CD4-positive, CD25-positive, alpha-beta regulatory T cell (primary cell): ENCODE measurements at regions not wholly inside any gene's neighbourhood (a gene's known extent, or its start where the extent isn't known, plus 50 kb on each side); places are given as distances from the start of the nearest gene placed in this dataset.
A peak's percentile ranks its signal among the peaks of the same experiment; 100 is the strongest.
"Not testable (repeated sequence)": the region's sequence is repeated elsewhere in the genome, so short reads cannot be mapped to it uniquely, and the experiment has no call there.

Source experiments
- ATAC-seq, 2 donors: fragments of 150-1000 bp; cut with Tn5 transposase; one replicate each; pipeline ENCODE4 v1.10.0; 2021; ENCODE audit warnings: low read depth in 2 of 2, moderate number of reproducible peaks in 2 of 2, moderate library complexity in 1 of 2
- DNase-seq, 3 donors: peaks; one replicate each; pipeline versions ENCODE4 v3.0.0 to v3.0.0-alpha.2; 2012 to 2022; ENCODE audit warnings: mixed read lengths in 1 of 3
- H3K27ac ChIP-seq: one replicate; pipeline ENCODE4 v1.7.0; 2013; ENCODE audit warnings: mild to moderate bottlenecking, low read length; ENCODE audit not compliant: insufficient read depth, poor library complexity, severe bottlenecking
- H3K27me3 ChIP-seq: one replicate; pipeline ENCODE4 v1.7.0; 2013; ENCODE audit warnings: low read length; ENCODE audit not compliant: control insufficient read depth, insufficient read depth
- H3K36me3 ChIP-seq: one replicate; pipeline ENCODE4 v1.7.0; 2013; ENCODE audit warnings: mild to moderate bottlenecking, low read length, moderate library complexity; ENCODE audit not compliant: control insufficient read depth, insufficient read depth
- H3K4me1 ChIP-seq: 2 replicates; pipeline ENCODE4 v1.7.0; 2013; ENCODE audit warnings: mild to moderate bottlenecking, low read length; ENCODE audit not compliant: insufficient read depth, control insufficient read depth, poor library complexity, severe bottlenecking
- H3K4me3 ChIP-seq: one replicate; pipeline ENCODE4 v1.7.0; 2013; ENCODE audit warnings: low read depth, mild to moderate bottlenecking, low read length, moderate library complexity
- H3K9me3 ChIP-seq, 2 experiments: 1 replicate in 1 of 2; 2 replicates in 1 of 2; pipeline ENCODE4 v1.7.0; 2013; ENCODE audit warnings: low read length in 2 of 2, mild to moderate bottlenecking in 1 of 2, moderate library complexity in 1 of 2; ENCODE audit not compliant: control insufficient read depth in 2 of 2
- H3K27ac Mint-ChIP-seq, 3 donors: one replicate each; pipeline ENCODE4 v1.8.0; 2020 to 2022; ENCODE audit warnings: mild to moderate bottlenecking in 3 of 3, mixed read lengths in 3 of 3, moderate library complexity in 2 of 3
- H3K27me3 Mint-ChIP-seq: one replicate; pipeline ENCODE4 v1.8.0; 2022; ENCODE audit warnings: mild to moderate bottlenecking, mixed read lengths
- H3K36me3 Mint-ChIP-seq: one replicate; pipeline ENCODE4 v1.8.0; 2020; ENCODE audit warnings: mixed read lengths
- H3K4me1 Mint-ChIP-seq, 4 donors: one replicate each; pipeline ENCODE4 v1.8.0; 2020 to 2022; ENCODE audit warnings: mixed read lengths in 4 of 4, mild to moderate bottlenecking in 1 of 4
- H3K4me3 Mint-ChIP-seq, 4 donors: one replicate each; pipeline ENCODE4 v1.8.0; 2020 to 2022; ENCODE audit warnings: mild to moderate bottlenecking in 4 of 4, mixed read lengths in 4 of 4, moderate library complexity in 3 of 4
- H3K9me3 Mint-ChIP-seq, 7 donors: one replicate each; pipeline ENCODE4 v1.8.0; 2020 to 2022; ENCODE audit warnings: mixed read lengths in 7 of 7, mild to moderate bottlenecking in 3 of 7, moderate library complexity in 2 of 7

GRCh38 chr9:63912451-63912850 is 1372.6 kb downstream of the FOXD4L5 start:
- not testable (repeated sequence) for H3K4me1 Mint-ChIP-seq, DNase-seq, H3K4me3 Mint-ChIP-seq, H3K4me1 ChIP-seq, H3K36me3 Mint-ChIP-seq, H3K27me3 ChIP-seq, ATAC-seq, H3K36me3 ChIP-seq, H3K4me3 ChIP-seq, H3K9me3 ChIP-seq, H3K27ac ChIP-seq, H3K27ac Mint-ChIP-seq, H3K27me3 Mint-ChIP-seq
- peaks cover 0 to 27% (median 11%) of the 10 kb centered on the region in 7 donors for H3K9me3 Mint-ChIP-seq

GRCh38 chr9:63909076-63909475 is 1375.9 kb downstream of the FOXD4L5 start:
- H3K4me1 Mint-ChIP-seq, H3K27ac Mint-ChIP-seq, H3K36me3 ChIP-seq, H3K27me3 ChIP-seq, DNase-seq, H3K4me3 ChIP-seq, H3K36me3 Mint-ChIP-seq, H3K9me3 ChIP-seq, H3K27ac ChIP-seq, H3K4me1 ChIP-seq, ATAC-seq, H3K4me3 Mint-ChIP-seq, H3K27me3 Mint-ChIP-seq: not testable (repeated sequence)
- H3K9me3 Mint-ChIP-seq = peaks cover 0 to 25% (median 9%) of the 10 kb centered on the region in 7 donors

- ATAC-seq, H3K4me1 ChIP-seq, H3K36me3 ChIP-seq, DNase-seq, H3K4me1 Mint-ChIP-seq, H3K27ac ChIP-seq, H3K9me3 ChIP-seq, H3K4me3 ChIP-seq, H3K27me3 ChIP-seq, H3K4me3 Mint-ChIP-seq, H3K27ac Mint-ChIP-seq, H3K36me3 Mint-ChIP-seq, H3K27me3 Mint-ChIP-seq: not testable (repeated sequence)
- H3K9me3 Mint-ChIP-seq = peaks cover 0 to 15% (median 4%) of the 10 kb centered on the region in 7 donors
Observed at GRCh38 chr9:63899637-63900190, 1385.3 kb downstream of the FOXD4L5 start.

GRCh38 chr9:63881386-63881785 is 1403.6 kb downstream of the FOXD4L5 start:
- H3K27me3 Mint-ChIP-seq, H3K4me3 ChIP-seq, H3K36me3 ChIP-seq, H3K27ac Mint-ChIP-seq, H3K27ac ChIP-seq, ATAC-seq, H3K9me3 ChIP-seq, H3K27me3 ChIP-seq, H3K36me3 Mint-ChIP-seq, H3K9me3 Mint-ChIP-seq, H3K4me3 Mint-ChIP-seq, H3K4me1 ChIP-seq, DNase-seq, H3K4me1 Mint-ChIP-seq: not testable (repeated sequence)

GRCh38 chr9:63876380-63876779 is 1408.6 kb downstream of the FOXD4L5 start:
- H3K4me3 ChIP-seq, H3K27ac ChIP-seq, H3K4me1 ChIP-seq, H3K9me3 ChIP-seq, ATAC-seq, H3K9me3 Mint-ChIP-seq, H3K4me3 Mint-ChIP-seq, H3K4me1 Mint-ChIP-seq, H3K27me3 ChIP-seq, H3K27ac Mint-ChIP-seq, H3K27me3 Mint-ChIP-seq, DNase-seq, H3K36me3 Mint-ChIP-seq, H3K36me3 ChIP-seq: not testable (repeated sequence)

GRCh38 chr9:63859475-63860215 is 1425.4 kb downstream of the FOXD4L5 start:
- Histone ChIP-seq H3K9me3 (peaks cover 0 to 5% of the 10 kb centered on the region in 2 experiments), H3K27me3 (no peaks in the 10 kb centered on the region), H3K36me3 (no peaks in the 10 kb centered on the region), H3K27ac (no peak overlapping the region), H3K4me1 (no peaks in the 10 kb centered on the region), H3K4me3 (no peak overlapping the region)
- Mint-ChIP-seq H3K4me1 (peaks cover 0 to 5% (median 0%) of the 10 kb centered on the region in 4 donors), H3K27ac (peak overlapping the region in 1 of 3 donors; percentile 65), H3K4me3 (peak overlapping the region in 2 of 4 donors; percentile 58 to 81), H3K36me3 (no peaks in the 10 kb centered on the region), H3K27me3 (no peaks in the 10 kb centered on the region), H3K9me3 (peaks cover 0 to 18% (median 3%) of the 10 kb centered on the region in 7 donors)
- ATAC-seq (peak in 1 of 2 donors; percentile 28), DNase-seq (peak in 2 of 3 donors; percentile 8 to 44)

GRCh38 chr9:63859090-63859474 is 1425.9 kb downstream of the FOXD4L5 start:
- not testable (repeated sequence) for H3K36me3 ChIP-seq, H3K9me3 ChIP-seq, DNase-seq, H3K27me3 ChIP-seq, H3K27ac ChIP-seq, H3K4me1 Mint-ChIP-seq, ATAC-seq, H3K36me3 Mint-ChIP-seq, H3K4me3 ChIP-seq, H3K27me3 Mint-ChIP-seq, H3K4me1 ChIP-seq
- Mint-ChIP-seq H3K4me3 (peak overlapping the region in 3 of 4 donors; percentile 10 to 81 (median 58)), H3K27ac (peak overlapping the region in 1 of 3 donors; percentile 65), H3K9me3 (peaks cover 0 to 19% (median 6%) of the 10 kb centered on the region in 7 donors)

- H3K27ac Mint-ChIP-seq, H3K4me1 Mint-ChIP-seq, H3K36me3 ChIP-seq, H3K9me3 ChIP-seq, ATAC-seq, H3K36me3 Mint-ChIP-seq, DNase-seq, H3K4me3 Mint-ChIP-seq, H3K27me3 ChIP-seq, H3K27ac ChIP-seq, H3K4me3 ChIP-seq, H3K27me3 Mint-ChIP-seq, H3K4me1 ChIP-seq: not testable (repeated sequence)
- peaks cover 0 to 23% (median 4%) of the 10 kb centered on the region in 7 donors for H3K9me3 Mint-ChIP-seq
Observed at GRCh38 chr9:63853140-63853751, 1431.8 kb downstream of the FOXD4L5 start.
